Heart right ventricle (tissue), 16 donors: ENCODE measurements at regions not wholly inside any gene's neighbourhood (a gene's known extent, or its start where the extent isn't known, plus 50 kb on each side); places are given as distances from the start of the nearest gene placed in this dataset.

Experiments
- ATAC-seq, 8 donors: fragments of 200-7000 bp; cut with Tn5 transposase; one replicate each; pipeline ENCODE4 v1.9.1; 2020; ENCODE audit warnings: mild to moderate bottlenecking in 8 of 8, moderate library complexity in 8 of 8, moderate number of reproducible peaks in 1 of 8
- DNase-seq, 2 donors: peaks; one replicate each; pipeline ENCODE4 v3.0.0-alpha.2; 2020
- H3K27ac ChIP-seq, 10 donors: fragments of 200-600 bp; sonication (generic) in 2 of 10; one replicate each; pipeline versions ENCODE4 v1.5.0 to v1.8.0; 2020 to 2022; ENCODE audit warnings: mild to moderate bottlenecking in 3 of 10
- H3K27me3 ChIP-seq, 7 donors: fragments of 200-600 bp; one replicate each; pipeline ENCODE4 v1.8.0; 2021 to 2022; ENCODE audit warnings: mild to moderate bottlenecking in 2 of 7
- H3K36me3 ChIP-seq, 9 donors: fragments of 200-600 bp; sonication (generic) in 1 of 9; one replicate each; pipeline versions ENCODE4 v1.5.0 to v1.8.0; 2020 to 2022; ENCODE audit warnings: mild to moderate bottlenecking in 2 of 9
- H3K4me1 ChIP-seq, 9 donors: fragments of 200-600 bp; sonication (generic) in 1 of 9; one replicate each; pipeline versions ENCODE4 v1.5.0 to v1.8.0; 2020 to 2022; ENCODE audit warnings: mild to moderate bottlenecking in 4 of 9
- H3K4me3 ChIP-seq, 10 donors: fragments of 200-600 bp; sonication (generic) in 2 of 10; one replicate each; pipeline versions ENCODE4 v1.5.0 to v1.8.0; 2020 to 2022; ENCODE audit warnings: mild to moderate bottlenecking in 7 of 10, moderate library complexity in 2 of 10
- H3K9me3 ChIP-seq, 11 donors: fragments of 200-600 bp in 10 of 11; sonication (generic) in 2 of 11; one replicate each; pipeline versions ENCODE4 v1.5.0 to v1.8.0; 2013 to 2022; ENCODE audit warnings: mild to moderate bottlenecking in 2 of 11, control low read depth in 1 of 11, moderate library complexity in 1 of 11
- CTCF ChIP-seq, 9 donors: fragments of 200-600 bp; sonication (generic) in 2 of 9; IDR thresholded peaks; one replicate each; pipeline versions ENCODE4 v1.5.0 to v1.8.0; 2021 to 2022; ENCODE audit warnings: antibody characterized with exemption in 9 of 9, mild to moderate bottlenecking in 5 of 9, moderate library complexity in 1 of 9
- WGBS, 2 donors: extraction: QIAGEN DNeasy Blood & Tissue Kit; methylation state at CpG; one replicate each; pipeline ENCODE4 v1.1.7; 2013; ENCODE audit warnings: inconsistent platforms in 1 of 2; 5-methylcytosine and 5-hydroxymethylcytosine counted together
- intact Hi-C, 10 donors: fragments of 100-400 bp; cut with DNase I; formaldehyde crosslinking; loops; one replicate each; pipeline versions ENCODE4 v1.11.1 to v1.14.2; 2022
- donor health status: Arrhythmogenic right ventricular cardiomyopathy.
- donor health status: ischemic (EF 13 %, LVEDD 7.1; RV severe dilation, severe dysfunction).
- donor health status: healthy with polysubstance abuse.
- donor health status: DM: no; HTN: yes; CAD: no.
- donor health status: DM: no; HTN: no; CAD: no.
- donor health status: ischemic (EF 25% LVEDD 6.9; RV normal size, moderate dysfunction).
- donor health status: ischemic (EF 25% LVEDD 5.7; RV mildly dilated, moderate dysfunction).
- donor health status: healthy.
- donor health status: DM: yes; HTN: yes; CAD: no.
- donor health status: Ischemic cardiomyopathy.
- donor health status: ischemic (EF 35%, LVEDD 5.7; RV mildly dilated, moderate dysfunction).
- donor health status: nonischemic (EF 11% LVEDD 7.7; RV severe dilation, severe dysfunction).
- donor health status: DM: yes; HTN: yes; CAD: no.
- donor health status: PGD.
- donor health status: ischemic (EF 29% LVEDD 5.4; RV normal size, mild dysfunction).
- donor health status: nonischemic (EF 23%, LVEDD 6.1; RV moderate dilation, normal function).

GRCh38 chr6:104068281-104068680 is 791.4 kb downstream of the HACE1 start:
- ATAC-seq (no peak), DNase-seq (no peak)
- H3K27ac ChIP-seq: no peak overlapping the region
- no peaks in the 10 kb centered on the region for H3K27me3 ChIP-seq
- no peak overlapping the region for H3K4me3 ChIP-seq
- intact Hi-C loops: no loop called here
- H3K9me3 ChIP-seq: no peaks in the 10 kb centered on the region
- H3K4me1 ChIP-seq: no peaks in the 10 kb centered on the region
- WGBS, 2 donors: 85 to 87% methylated on average over 2 of the region's 2 CpGs
- H3K36me3 ChIP-seq: no peaks in the 10 kb centered on the region
- no peak for TF ChIP-seq CTCF (IDR thresholded peaks at IDR 0.05)

GRCh38 chr6:104064876-104065275 is 794.8 kb downstream of the HACE1 start:
- Histone ChIP-seq H3K4me1 (no peaks in the 10 kb centered on the region), H3K27me3 (no peaks in the 10 kb centered on the region), H3K27ac (no peak overlapping the region), H3K4me3 (no peak overlapping the region), H3K36me3 (no peaks in the 10 kb centered on the region), H3K9me3 (no peaks in the 10 kb centered on the region)
- intact Hi-C loops: no loop called here
- DNase-seq (no peak), ATAC-seq (no peak)
- TF ChIP-seq CTCF (IDR thresholded peaks at IDR 0.05): no peak
- WGBS, 2 donors: 82 to 92% methylated on average over 8 of the region's 8 CpGs

DNA sequence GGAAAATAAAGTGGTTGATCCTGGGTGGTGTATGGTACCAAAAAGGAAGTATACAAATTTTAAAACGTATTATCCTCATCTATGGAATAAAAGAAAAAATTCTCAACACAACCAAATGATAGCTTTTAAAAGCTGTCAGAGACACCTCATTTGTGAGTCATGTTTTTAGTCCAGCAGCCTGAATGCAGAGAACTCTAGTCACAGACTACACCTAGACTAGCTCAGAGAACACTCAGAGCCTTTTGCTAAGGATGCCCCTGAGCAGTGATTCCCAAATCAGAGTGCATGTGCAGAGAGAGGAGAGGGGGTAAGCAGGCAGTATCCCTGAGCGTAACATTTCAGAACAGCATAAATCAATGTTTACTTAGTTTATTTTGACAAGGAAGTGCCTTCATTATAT is 809.3 kb downstream of the HACE1 start:
- TF ChIP-seq CTCF (IDR thresholded peaks at IDR 0.05): no peak
- 68 to 78% methylated on average over 2 of the region's 2 CpGs for WGBS, 2 donors
- ATAC-seq (no peak), DNase-seq (no peak)
- Histone ChIP-seq H3K27me3 (peaks cover 0 to 4% (median 0%) of the 10 kb centered on the region in 7 donors), H3K27ac (no peak overlapping the region), H3K36me3 (no peaks in the 10 kb centered on the region), H3K9me3 (peaks cover 0 to 6% (median 0%) of the 10 kb centered on the region in 11 donors), H3K4me3 (no peak overlapping the region), H3K4me1 (no peaks in the 10 kb centered on the region)
- intact Hi-C loops: no loop called here

DNA sequence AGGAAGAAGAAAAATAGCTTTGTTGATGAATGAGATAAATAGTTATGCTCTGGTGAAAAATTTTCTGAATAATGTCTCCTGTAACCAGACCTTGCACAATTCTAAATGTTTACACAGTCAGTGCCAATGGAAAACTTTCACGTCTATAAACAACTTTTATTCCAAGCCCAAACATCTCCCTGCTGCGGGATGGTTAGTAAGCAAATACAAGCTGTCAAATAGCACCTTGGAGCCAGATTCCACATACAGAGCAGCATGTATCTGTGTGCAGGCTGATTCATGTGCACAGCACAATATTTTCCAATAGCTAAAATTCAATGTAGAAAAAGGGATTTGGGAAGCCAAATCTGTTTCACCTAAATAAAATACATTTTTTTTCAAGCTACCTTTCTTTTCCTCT is 813.3 kb downstream of the HACE1 start:
- Histone ChIP-seq H3K27ac (no peak overlapping the region), H3K9me3 (peaks cover 0 to 16% (median 7%) of the 10 kb centered on the region in 11 donors), H3K4me1 (no peaks in the 10 kb centered on the region), H3K36me3 (no peaks in the 10 kb centered on the region), H3K4me3 (no peak overlapping the region), H3K27me3 (no peaks in the 10 kb centered on the region)
- intact Hi-C loops: no loop called here
- DNase-seq (no peak), ATAC-seq (no peak)
- TF ChIP-seq CTCF (IDR thresholded peaks at IDR 0.05): no peak
- 72 to 73% methylated on average over 2 of the region's 2 CpGs for WGBS, 2 donors

DNA sequence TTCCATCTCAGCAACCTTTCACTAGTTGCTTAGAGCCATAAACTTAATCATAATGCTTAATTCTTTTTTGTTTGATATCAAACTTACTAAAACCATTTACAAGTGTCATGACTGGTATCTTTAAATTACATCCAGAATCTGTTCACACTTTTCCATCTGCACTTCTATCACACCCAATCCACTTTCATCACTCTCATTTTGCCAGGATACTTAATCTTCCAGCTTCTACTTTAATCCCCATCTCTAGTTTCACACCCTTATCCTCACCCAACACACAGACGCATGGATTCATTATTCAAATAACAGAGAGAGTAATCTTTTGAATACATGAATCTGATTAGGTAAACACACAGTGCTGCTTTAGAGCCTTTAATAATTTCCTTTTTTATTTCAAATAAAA is 828.4 kb downstream of the HACE1 start:
- no peak overlapping the region for H3K4me3 ChIP-seq
- DNase-seq (no peak), ATAC-seq (no peak)
- no peaks in the 10 kb centered on the region for H3K27me3 ChIP-seq
- H3K27ac ChIP-seq: no peak overlapping the region
- H3K4me1 ChIP-seq: no peaks in the 10 kb centered on the region
- H3K36me3 ChIP-seq: no peaks in the 10 kb centered on the region
- no peak for TF ChIP-seq CTCF (IDR thresholded peaks at IDR 0.05)
- 64 to 74% methylated on average over 1 of the region's 1 CpG for WGBS, 2 donors
- intact Hi-C loops: no loop called here
- H3K9me3 ChIP-seq: peaks cover 0 to 8% (median 0%) of the 10 kb centered on the region in 11 donors
